ENCODE measurements at regions not wholly inside any gene's neighbourhood (a gene's known extent, or its start where the extent isn't known, plus 50 kb on each side); places are given as distances from the start of the nearest gene placed in this dataset.

- Histone ChIP-seq H3K9me3 (ENCODE audit: low read depth, low read length) (no peaks in the 10 kb centered on the region), H3K4me2 (ENCODE audit: insufficient read depth, low read length) (no peak overlapping the region), H3K4me3 (ENCODE audit: insufficient read depth, low read length) (no peak overlapping the region), H3K79me2 (ENCODE audit: insufficient read depth, low read length) (no peaks in the 10 kb centered on the region), H3K27ac (ENCODE audit: low read depth, low read length) (no peak overlapping the region), H2AFZ (ENCODE audit: low read length) (no peak overlapping the region), H3K4me1 (ENCODE audit: insufficient read depth, low read length) (no peaks in the 10 kb centered on the region), H4K20me1 (ENCODE audit: insufficient read depth, low read length) (no peaks in the 10 kb centered on the region), H3K27me3 (ENCODE audit: insufficient read depth, low read length) (peaks cover 3% of the 10 kb centered on the region), H3K36me3 (ENCODE audit: insufficient read depth, low read length) (no peaks in the 10 kb centered on the region)
- TF ChIP-seq, protein P1, sequence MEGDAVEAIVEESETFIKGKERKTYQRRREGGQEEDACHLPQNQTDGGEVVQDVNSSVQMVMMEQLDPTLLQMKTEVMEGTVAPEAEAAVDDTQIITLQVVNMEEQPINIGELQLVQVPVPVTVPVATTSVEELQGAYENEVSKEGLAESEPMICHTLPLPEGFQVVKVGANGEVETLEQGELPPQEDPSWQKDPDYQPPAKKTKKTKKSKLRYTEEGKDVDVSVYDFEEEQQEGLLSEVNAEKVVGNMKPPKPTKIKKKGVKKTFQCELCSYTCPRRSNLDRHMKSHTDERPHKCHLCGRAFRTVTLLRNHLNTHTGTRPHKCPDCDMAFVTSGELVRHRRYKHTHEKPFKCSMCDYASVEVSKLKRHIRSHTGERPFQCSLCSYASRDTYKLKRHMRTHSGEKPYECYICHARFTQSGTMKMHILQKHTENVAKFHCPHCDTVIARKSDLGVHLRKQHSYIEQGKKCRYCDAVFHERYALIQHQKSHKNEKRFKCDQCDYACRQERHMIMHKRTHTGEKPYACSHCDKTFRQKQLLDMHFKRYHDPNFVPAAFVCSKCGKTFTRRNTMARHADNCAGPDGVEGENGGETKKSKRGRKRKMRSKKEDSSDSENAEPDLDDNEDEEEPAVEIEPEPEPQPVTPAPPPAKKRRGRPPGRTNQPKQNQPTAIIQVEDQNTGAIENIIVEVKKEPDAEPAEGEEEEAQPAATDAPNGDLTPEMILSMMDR (IDR thresholded peaks at IDR 0.05; ENCODE audit: extremely low read depth, low read depth, low read length): no peak
- no peak for DNase-seq (ENCODE audit: insufficient read length, low spot score, missing footprints)
These were observed 242.4 kb upstream of the RHOBTB1 start for GRCh38 chr10:61186408-61186807.

DNA sequence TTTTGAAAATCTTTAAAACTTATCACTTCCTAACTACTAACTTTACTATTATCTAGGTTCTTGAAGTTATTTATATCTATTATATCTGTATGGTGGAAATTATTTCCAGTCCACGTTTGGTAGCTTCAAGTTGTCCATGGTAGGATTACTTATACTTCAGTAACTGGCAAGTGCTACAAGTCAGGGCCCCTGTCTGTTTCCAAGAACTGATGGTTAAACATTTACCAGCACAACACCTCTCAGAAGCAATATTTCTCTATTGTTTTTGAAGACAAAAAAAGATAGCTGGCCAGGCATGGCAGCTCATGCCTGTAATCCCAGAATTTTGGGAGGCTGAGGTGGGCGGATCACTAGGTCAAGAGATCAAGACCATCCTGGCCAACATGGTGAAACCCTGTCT, 240.4 kb upstream of the RHOBTB1 start:
- no peak overlapping the region for H3K4me3 ChIP-seq (ENCODE audit: insufficient read depth, low read length)
- DNase-seq (ENCODE audit: insufficient read length, low spot score, missing footprints): no peak
- H4K20me1 ChIP-seq (ENCODE audit: insufficient read depth, low read length): no peaks in the 10 kb centered on the region
- TF ChIP-seq, protein P1 (IDR thresholded peaks at IDR 0.05; ENCODE audit: extremely low read depth, low read depth, low read length): no peak
- H2AFZ ChIP-seq (ENCODE audit: low read length): no peak overlapping the region
- no peak overlapping the region for H3K27ac ChIP-seq (ENCODE audit: low read depth, low read length)
- H3K27me3 ChIP-seq (ENCODE audit: insufficient read depth, low read length): peaks cover 3% of the 10 kb centered on the region
- no peaks in the 10 kb centered on the region for H3K9me3 ChIP-seq (ENCODE audit: low read depth, low read length)
- no peaks in the 10 kb centered on the region for H3K4me1 ChIP-seq (ENCODE audit: insufficient read depth, low read length)
- no peak overlapping the region for H3K4me2 ChIP-seq (ENCODE audit: insufficient read depth, low read length)
- no peaks in the 10 kb centered on the region for H3K79me2 ChIP-seq (ENCODE audit: insufficient read depth, low read length)
- no peaks in the 10 kb centered on the region for H3K36me3 ChIP-seq (ENCODE audit: insufficient read depth, low read length)

DNA sequence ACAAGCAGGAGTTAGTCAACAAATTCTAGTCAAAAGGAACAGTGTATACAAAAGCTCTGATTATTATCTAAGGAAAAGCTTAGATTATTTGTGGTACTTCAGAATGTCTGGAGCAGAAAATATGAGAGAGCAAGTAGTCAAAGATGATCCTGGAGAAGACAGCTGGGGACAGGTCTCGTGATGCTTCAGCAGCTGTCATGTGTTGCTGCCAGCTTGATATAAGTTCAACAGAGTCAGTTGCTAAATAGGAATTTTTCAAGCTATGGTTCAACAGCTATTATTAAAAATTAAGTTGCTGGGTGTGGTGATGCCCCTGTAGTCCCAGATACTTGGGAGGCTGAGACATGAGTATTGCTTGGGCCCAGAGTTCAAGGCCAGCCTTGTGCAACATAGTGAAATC, 240.0 kb upstream of the RHOBTB1 start:
- H4K20me1 ChIP-seq (ENCODE audit: insufficient read depth, low read length): no peaks in the 10 kb centered on the region
- no peaks in the 10 kb centered on the region for H3K4me1 ChIP-seq (ENCODE audit: insufficient read depth, low read length)
- no peak overlapping the region for H3K4me3 ChIP-seq (ENCODE audit: insufficient read depth, low read length)
- H2AFZ ChIP-seq (ENCODE audit: low read length): no peak overlapping the region
- H3K27ac ChIP-seq (ENCODE audit: low read depth, low read length): no peak overlapping the region
- no peaks in the 10 kb centered on the region for H3K79me2 ChIP-seq (ENCODE audit: insufficient read depth, low read length)
- TF ChIP-seq, protein P1 (IDR thresholded peaks at IDR 0.05; ENCODE audit: extremely low read depth, low read depth, low read length): no peak
- H3K27me3 ChIP-seq (ENCODE audit: insufficient read depth, low read length): peaks cover 3% of the 10 kb centered on the region
- DNase-seq (ENCODE audit: insufficient read length, low spot score, missing footprints): no peak
- H3K4me2 ChIP-seq (ENCODE audit: insufficient read depth, low read length): no peak overlapping the region
- H3K9me3 ChIP-seq (ENCODE audit: low read depth, low read length): no peaks in the 10 kb centered on the region
- H3K36me3 ChIP-seq (ENCODE audit: insufficient read depth, low read length): no peaks in the 10 kb centered on the region

- no peak overlapping the region for H3K4me2 ChIP-seq (ENCODE audit: insufficient read depth, low read length)
- TF ChIP-seq, protein P1 (IDR thresholded peaks at IDR 0.05; ENCODE audit: extremely low read depth, low read depth, low read length): no peak
- H3K4me1 ChIP-seq (ENCODE audit: insufficient read depth, low read length): no peaks in the 10 kb centered on the region
- no peaks in the 10 kb centered on the region for H3K36me3 ChIP-seq (ENCODE audit: insufficient read depth, low read length)
- H4K20me1 ChIP-seq (ENCODE audit: insufficient read depth, low read length): no peaks in the 10 kb centered on the region
- H3K4me3 ChIP-seq (ENCODE audit: insufficient read depth, low read length): no peak overlapping the region
- H3K9me3 ChIP-seq (ENCODE audit: low read depth, low read length): no peaks in the 10 kb centered on the region
- no peak overlapping the region for H3K27ac ChIP-seq (ENCODE audit: low read depth, low read length)
- no peak for DNase-seq (ENCODE audit: insufficient read length, low spot score, missing footprints)
- H3K79me2 ChIP-seq (ENCODE audit: insufficient read depth, low read length): no peaks in the 10 kb centered on the region
- no peak overlapping the region for H2AFZ ChIP-seq (ENCODE audit: low read length)
- peaks cover 3% of the 10 kb centered on the region for H3K27me3 ChIP-seq (ENCODE audit: insufficient read depth, low read length)
These were observed 237.8 kb upstream of the RHOBTB1 start for GRCh38 chr10:61181832-61182231.

Measured in osteoblast (primary cell).